Stimulated activated naive CD8-positive, alpha-beta T cell treated with anti-CD3 and anti-CD28 coated beads, Interleukin-15, Interleukin-2, amounts not matched to agents 100 U/mL and 50 U/mL, for 24 hours (primary cell): ENCODE measurements at regions not wholly inside any gene's neighbourhood (a gene's known extent, or its start where the extent isn't known, plus 50 kb on each side); places are given as distances from the start of the nearest gene placed in this dataset.
"Not testable (repeated sequence)": the region's sequence is repeated elsewhere in the genome, so short reads cannot be mapped to it uniquely, and the experiment has no call there.

ENCODE experiments used
- ATAC-seq: fragments of 150-1000 bp; cut with Tn5 transposase; one replicate; pipeline ENCODE4 v1.10.0; 2021
- DNase-seq: peaks from one replicate; pipeline ENCODE4 v3.0.0; 2021

DNA sequence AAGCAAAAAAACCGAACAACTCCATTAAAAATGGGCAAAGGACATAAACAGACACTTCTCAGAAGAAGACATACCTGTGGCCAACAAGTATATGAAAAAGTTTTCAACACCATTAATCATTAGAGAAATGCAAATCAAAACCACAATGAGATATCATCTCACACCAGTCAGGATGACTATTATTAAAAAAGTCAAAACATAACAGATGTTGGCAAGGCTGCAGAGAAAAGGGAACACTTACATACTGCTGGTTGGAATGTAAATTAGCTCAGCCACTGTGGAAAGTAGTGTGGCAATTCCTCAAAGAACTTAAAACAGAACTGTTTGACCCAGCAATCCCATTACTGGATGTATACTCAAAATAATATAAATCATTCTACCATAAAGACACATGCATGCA, 436.3 kb downstream of the KLHL13 start:
- ATAC-seq (no peak), DNase-seq (no peak)

DNA sequence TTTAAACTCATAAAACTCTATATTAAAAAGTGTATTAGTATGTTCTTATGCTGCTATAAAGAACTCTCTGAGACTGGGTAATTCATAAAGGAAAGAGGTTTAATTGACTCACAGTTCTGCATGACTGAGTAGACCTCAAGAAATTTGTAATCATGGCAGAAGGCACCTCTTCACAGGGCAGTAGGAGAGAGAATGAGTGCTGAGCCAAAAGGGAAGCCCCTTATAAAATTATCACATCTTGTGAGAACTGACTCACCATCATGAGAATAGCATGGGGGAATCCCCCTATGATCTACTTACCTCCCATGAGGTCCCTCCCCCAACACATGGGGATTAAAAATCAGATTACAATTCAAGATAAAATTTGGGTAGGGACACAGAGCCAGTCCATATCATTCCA, 463.2 kb downstream of the KLHL13 start:
- DNase-seq (no peak), ATAC-seq (no peak)

DNA sequence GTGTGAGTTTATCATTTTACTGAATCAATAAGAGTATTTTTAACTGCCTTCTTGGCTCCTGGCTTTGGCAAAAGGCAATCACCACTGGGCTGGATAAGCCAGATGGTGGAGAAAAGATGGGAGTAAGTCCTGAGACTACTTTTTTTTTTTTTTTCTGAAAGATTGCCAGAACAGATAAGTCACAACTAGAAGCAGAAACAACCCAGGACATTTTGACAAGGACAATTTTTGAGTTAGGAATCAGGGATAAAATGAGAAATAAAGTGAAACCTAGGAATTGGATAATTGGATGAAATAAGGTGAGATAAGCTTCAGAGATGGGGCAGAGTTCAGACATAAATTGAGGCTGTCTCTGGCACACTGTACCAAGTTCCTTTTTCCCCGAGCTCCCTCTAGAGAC, 471.0 kb downstream of the KLHL13 start:
- ATAC-seq = no peak

DNA sequence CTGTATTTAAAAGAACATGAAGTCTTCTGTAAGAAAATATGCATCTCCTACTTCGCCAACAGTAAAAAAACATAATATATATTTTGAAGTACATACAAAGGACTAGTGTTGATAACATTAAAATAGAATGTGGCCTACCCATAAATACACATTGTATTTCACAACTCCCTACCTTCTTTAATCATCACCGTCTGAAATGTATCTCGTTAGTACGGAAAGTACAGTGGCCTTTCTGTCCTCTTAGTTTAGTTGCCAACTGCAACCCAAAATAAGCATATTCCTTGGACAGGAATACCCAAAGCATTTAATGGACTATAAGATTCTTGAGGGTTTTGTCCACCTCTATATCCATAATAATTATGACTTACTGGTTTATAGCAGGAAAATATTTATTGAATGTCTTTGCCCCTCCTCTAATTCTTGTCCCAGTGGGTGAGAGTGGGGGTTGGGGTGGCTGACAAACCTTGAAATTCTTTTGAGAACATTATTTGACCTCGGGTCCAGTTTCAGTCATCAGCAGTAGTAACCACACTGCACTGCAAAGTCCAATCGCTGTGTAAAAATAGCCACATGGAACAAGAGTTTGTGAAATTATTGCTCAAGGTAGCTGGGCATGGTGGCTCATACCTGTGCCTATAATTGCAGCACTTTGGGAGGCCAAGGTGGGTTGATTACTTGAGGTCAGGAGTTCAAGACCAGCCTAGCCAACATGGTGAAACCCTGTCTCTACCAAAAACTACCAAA, 474.5 kb downstream of the KLHL13 start:
- ATAC-seq = no peak
- DNase-seq = no peak

More for the DNA sequence above, 471.0 kb downstream of the KLHL13 start:
- no peak for DNase-seq

DNA sequence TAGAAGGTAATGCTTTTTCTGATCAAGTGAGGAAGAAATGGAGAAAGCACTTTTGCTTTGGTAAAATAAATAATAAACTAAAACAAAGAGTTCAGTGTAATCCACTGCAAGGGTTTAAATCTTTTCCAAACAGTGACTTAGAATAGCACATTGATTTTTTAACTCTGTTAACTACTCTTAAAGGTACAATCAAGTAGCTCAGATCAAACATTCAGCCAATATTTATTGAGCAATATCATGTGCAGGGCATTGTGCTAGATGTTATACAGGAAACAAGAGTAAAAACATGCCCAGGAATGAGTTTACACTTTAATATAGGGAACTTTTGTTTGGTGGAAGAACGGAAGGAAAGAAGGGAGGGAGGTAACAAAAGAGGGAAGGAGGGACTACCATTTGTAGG, 479.8 kb downstream of the KLHL13 start:
- ATAC-seq = no peak
- no peak for DNase-seq

DNA sequence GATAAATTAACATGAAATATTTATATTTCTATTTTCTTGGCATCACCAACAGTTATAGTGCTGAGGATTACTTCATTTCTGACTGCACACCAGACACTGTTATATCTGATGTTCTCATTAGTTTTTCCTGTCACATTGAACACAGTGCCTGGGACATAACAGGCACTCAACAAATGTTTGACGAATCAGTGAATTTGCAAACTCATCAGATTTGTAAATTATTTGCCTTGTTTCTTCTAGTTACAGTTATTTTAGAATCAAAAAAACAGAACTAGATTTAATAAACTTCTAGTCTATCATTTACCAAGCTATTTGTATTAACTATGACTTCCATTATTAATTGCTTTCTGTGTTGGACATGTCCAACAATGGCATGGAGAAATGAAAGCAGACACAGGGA, 483.3 kb downstream of the KLHL13 start:
- ATAC-seq (no peak), DNase-seq (no peak)

DNA sequence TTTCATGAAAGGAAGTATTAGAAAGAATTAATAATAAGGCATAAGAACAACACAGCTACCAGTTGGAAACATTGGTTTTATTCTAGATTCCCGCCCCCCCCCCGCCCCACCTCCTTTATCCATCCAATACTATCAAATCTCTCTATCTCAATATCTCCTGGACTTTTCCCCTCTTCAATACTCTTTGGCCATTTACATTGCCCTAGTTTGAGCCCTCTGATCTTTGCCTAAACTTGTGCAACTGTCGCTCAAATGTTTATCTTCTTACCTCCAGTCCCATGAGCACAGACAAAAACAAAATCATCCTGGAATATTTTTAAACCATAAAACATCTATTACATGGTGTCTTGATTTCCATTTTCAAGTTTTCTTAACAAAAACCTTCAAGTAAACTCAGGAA, 488.2 kb downstream of the KLHL13 start:
- DNase-seq = no peak
- ATAC-seq = no peak

DNA sequence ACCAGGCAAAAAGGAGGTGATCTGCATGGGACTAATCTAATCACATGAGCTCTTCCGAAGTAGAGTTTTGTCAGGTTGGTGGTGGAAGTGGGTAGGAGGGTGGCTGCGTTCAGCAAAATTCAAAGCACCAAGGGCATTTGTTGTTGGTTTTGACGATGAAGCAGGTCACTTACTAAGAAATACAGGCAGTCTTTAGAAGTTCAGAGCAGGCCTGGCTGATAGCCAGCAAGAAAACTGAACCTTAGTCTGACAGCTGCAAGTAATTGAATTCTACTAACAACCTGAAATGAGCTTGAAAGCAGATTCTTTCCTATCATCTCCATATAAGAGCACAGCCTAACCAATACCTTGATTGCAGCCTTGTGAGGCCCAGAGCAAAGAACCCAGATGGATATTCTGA, 505.8 kb downstream of the KLHL13 start:
- ATAC-seq (no peak), DNase-seq (no peak)

DNA sequence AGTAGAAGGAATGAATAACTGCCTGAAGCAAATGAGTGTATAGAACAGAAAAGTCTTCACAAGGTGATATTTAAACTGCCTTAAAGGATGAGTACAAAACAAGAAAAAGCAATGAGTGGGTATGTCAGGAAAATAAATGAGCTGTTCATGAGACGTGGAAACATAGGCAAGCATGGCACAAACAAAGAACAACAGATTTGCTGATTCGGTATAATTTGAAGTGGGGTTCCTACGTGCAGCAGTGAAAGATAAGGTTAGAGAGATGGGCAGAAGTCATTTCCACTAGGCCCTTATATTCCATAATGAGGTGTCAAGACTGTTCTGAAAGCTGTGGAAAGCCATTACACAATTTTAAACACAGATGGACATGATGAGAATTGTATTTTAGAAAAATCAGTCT, 506.6 kb downstream of the KLHL13 start:
- no peak for ATAC-seq
- no peak for DNase-seq

DNA sequence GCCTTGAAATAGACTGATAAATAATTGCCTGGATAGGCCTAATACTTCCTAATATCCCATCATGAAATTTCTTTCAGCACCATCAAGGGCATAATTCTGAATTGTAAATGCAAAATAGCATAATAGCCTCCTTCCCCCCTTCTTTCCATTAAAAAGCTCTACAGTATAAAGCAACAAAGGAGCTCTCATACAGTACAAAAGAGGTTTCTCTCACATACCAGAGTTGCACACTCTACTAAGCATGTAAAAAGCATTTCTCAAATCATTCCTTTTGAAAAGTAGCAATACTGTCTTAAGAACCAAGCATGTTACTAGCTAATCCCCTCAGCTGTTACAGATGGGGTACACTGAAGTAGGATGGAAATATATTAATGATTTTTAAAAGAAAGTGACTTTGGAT, 509.0 kb downstream of the KLHL13 start:
- no peak for DNase-seq
- ATAC-seq = no peak

DNA sequence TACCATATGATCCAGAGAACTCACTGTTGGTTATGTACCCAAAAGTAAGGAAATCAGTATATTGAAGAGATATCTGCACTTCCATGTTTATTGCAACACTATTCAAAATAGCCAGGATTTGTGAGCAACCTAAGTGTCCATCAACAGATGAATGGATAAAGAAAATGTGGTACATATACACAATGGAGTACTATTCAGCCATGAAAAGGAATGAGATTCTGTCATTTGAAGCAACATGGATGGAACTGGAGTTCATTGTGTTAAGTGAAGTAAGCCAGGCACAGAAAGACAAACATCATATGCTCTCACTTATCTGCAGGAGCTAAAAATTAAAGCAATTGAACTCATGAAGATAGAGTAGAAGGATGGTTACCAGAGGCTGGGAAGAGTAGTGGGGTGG, 510.5 kb downstream of the KLHL13 start:
- not testable (repeated sequence) for DNase-seq, ATAC-seq

DNA sequence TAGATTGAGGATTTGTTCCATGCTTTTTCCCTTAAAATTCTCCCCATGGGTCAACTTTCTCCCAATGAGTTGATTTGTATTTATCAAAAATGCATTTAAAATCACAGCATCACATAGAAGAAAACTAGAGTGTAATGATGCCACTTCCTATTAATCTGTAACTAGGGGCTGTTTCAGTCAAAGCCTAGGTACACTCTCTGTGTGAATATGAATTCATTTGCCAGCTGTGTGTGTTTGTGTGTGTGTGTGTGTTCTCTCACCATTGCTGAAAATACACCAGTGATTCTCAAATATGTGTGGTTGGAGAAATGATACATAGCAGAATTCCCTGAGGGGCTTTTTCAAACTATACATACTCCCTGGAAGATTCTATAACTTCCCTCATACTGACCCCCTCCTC, 546.5 kb downstream of the KLHL13 start:
- no peak for DNase-seq
- no peak for ATAC-seq

DNA sequence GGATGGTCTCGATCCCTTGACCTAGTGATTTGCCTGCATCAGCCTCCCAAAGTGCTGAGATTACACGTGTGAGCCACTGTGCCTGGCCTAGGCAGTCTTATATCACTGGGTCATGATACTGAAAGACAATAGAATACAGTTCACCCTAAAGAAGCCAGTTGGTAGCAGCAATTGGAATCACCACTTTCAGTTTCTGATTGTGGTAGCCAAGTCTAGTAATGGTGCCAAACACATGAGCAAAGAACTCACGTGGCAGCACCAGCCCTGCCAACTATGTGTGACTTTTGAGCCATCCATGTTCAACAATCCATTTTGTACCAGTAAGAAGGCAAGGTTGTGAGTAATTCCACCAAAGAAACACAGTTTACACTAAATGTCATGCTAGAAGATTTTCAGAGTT, 548.4 kb downstream of the KLHL13 start:
- ATAC-seq (no peak), DNase-seq (no peak)

DNA sequence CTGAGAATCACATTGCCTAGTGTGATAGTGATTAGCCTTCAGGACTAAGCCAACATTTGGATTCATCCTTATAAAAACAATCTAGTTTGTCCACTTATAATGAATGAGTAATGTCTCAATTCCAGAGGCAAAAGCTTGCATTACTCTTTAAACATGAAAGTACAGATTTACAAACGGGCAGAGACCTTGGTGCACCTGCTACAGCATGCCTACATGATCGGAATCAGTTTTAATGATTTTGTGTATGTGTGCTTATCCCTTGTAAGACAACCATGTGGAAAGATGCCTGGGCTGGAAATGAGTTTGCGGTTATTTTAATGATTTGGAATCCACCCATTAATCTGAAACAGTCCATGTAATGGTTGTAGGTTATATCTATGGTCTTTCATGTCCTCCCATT, 572.7 kb downstream of the KLHL13 start:
- ATAC-seq = no peak

DNA sequence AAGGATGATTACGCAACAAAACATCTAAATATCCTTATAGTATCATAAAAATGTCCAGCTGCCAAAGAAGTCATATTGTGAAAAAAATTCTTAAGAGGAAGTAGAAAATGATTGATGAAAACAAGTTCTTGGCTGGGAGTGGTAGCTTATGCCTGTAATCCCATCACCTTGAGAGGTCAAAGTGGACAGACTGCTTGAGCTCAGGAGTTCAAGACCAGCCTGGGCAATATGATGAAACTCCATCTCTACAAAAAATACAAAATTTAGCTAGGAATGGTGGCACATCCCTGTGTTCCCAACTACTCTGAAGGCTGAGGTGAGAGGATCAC, 577.6 kb downstream of the KLHL13 start:
- ATAC-seq = no peak

More for the DNA sequence above, 572.7 kb downstream of the KLHL13 start:
- DNase-seq = no peak

DNA sequence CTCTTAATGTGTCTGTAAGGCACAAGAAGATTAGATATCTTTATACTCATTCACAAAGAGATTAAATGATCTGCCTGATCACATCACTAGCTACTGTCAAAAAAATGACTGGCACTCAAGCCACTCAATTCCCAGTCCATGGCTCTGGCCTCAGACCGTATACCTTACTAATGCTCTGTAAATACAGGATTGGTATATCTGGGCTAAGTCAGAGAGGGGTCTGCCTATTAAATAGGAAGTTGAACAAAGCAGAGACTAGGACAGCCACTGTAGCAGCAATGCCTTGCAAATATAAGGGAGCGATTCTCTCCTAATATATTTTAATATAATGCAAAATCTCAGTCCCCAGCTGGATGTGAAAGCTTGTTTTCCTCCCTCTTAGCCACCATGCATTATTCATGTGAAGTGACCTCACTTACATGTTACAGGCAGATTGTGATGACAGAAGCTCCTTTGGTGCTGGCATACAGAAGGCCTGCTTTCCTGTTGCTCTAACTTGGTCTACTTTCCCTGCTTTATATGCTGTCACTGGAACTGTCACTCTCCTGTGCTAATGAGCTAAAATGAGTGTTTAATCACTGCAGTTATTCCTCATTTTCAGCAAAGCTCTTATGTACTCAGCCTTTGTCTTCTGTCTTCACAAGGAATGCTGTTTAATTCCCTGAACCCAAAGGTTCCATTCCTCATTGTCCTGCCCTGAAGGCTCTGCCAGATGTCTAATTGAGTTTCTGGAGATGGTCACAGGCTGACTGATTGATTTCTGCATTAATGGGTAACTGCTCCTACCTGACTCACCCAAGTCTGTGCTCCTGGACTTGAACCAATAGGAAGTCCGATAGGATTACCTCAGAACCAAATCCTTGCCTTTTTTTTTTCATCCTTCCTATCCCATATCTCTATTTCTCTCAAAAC, 578.2 kb downstream of the KLHL13 start:
- ATAC-seq (no peak), DNase-seq (no peak)

More for the DNA sequence above, 577.6 kb downstream of the KLHL13 start:
- DNase-seq = no peak

DNA sequence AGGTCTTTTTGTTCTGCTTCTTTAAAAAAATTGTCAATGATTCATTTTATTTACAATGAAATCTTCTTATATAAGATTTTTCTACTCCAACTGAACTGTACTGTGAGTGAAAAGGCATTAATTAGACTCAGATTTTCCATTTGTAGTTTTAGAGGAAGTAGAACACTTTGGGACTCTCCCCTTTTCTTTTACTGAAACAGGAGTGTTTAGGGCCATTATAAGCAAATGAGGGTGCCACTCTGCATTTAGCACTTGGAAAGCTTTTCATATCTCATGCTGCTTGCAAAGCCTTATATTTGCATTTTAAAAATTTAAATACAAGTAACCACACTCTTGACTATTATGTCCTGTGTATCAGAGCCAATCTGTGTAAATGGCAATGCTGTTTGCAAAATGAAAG, 584.3 kb downstream of the KLHL13 start:
- no peak for ATAC-seq
- no peak for DNase-seq

DNA sequence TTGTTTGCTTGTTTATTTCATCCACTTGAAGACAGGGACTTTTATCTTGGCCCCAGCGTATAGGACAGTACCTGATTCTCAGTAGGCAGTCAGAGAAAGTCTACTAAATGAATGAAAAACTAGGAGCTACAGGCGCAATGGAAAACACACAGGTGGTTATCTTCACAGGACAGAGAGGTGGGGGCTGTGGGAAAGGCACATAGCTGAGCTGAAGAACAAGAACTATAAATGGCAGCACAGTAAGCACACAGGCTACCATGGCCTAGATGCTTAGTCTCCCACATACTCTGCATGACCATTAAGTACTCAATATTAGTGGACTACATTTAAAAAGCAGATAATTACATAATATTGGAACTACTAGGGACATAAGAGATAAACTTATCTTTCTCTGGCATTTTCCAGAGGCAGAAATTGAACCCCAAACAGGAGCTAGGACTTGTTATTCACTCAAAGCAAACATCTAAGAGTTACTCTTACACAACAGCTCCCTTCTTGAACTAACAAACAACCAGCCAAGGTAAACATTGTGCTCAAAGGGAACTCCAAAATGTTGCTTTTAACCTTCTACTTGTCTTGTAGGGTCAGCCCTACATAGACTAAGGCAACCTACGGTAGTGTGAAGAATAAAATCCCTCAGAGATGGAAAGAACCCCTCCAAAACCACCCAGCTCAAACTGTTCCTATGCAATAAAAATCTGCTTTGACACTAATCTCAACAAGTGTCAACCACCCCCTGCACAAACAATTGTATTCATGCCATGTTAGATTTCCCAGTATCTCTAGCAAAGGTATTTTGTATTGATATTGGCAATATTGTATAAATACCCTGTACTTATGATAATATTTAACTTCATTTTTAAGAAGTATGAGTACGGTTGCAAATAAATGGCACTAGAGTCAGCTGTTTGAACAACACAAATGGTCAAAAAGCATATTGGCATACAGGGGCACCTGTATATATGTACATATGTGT, 593.6 kb downstream of the KLHL13 start:
- no peak for DNase-seq
- ATAC-seq = no peak

DNA sequence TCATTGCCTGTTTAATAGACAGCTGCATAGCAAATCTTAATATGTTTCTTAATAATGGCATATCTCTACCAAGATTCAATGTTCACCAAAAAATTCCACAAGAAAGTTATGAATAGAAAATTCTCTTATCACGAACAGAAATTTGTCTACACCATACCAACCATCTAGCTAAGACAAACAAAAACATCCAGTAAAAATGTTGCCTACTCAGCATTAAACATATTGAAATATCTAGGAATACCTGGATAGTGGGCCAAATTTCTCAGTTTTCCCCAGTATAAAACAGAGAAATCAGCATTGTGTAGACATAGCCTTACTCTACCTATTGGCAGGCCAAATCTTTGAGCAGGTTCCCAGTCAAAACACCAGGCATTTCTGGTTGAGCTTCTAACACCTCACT, 598.6 kb downstream of the KLHL13 start:
- ATAC-seq = no peak
- no peak for DNase-seq

DNA sequence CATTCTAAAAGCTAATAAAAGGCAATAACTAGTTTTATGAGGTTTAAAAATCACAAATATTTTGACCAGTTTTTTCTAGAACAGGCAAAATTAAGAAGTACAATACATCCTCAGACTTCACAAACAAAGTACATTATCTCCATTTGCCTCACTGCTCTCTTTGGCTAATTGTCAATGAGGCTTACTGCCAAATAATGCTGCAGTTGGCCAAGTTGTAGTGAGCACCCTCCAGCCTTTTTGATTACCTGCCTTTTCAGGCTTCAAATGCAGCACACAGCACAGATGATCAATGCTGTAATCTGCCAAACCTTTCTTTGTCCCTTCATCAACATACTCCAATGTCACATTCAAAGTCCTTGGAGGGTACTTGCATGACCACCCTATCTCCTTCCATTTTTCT, 605.2 kb downstream of the KLHL13 start:
- ATAC-seq = no peak
- DNase-seq = no peak

DNA sequence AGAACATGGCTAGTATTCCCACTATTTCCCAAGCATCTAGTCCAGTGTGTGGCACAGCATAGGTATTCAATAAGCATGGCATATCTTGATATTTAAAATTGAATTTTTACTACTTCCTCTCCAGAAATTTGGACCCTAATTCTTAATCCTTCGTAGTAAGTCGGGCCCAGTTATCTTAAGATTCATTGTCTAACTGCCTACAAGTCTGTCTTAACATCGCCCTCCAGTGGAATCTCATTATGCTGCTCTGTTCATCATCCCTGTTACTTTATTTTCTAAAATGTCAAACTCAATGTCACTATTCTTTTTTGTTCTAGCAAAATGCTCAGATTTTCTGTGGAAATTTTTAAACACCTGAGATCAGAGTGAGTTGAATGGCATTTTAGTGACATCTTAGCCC, 606.2 kb downstream of the KLHL13 start:
- no peak for ATAC-seq
- DNase-seq = no peak

DNA sequence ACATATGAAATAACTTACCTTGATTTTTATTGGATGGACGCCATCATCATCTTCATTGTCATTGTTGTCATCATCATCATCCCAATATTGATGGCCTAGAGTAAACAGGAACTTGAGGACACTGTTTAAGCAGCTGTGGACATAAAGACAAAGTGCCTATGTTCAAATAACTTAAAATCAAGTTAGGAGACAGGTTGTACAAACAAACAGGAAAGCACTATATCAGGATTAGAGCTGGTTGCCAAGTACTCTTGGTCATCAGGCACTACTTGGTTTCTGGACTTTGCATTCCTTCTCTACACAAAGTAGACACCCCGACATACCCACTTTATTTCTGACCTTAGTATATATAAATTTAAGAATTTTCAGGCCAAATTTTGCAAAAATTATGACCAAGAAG, 608.6 kb downstream of the KLHL13 start:
- ATAC-seq = no peak
- no peak for DNase-seq

DNA sequence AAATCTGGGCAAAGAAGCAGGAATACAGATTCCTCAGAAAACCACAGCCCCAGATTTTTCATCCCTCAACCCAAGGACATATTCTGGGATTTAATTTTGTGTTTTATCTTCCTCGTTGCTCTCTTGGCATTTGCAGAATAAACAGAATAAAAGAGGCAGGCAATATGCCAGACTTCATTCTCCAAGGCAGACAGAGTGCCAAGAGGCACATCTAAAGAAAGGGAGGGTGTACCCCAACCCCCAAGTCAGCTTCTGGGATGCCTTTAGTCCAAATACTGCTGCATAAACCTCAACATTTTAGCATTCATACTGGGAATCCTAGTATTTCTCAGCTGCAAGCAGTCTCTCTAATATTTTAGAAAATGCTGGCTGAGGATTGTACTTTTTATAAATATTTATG, 629.2 kb downstream of the KLHL13 start:
- no peak for ATAC-seq

More for the DNA sequence above, 629.2 kb downstream of the KLHL13 start:
- no peak for DNase-seq
